ENCODE measurements at regions not wholly inside any gene's neighbourhood (a gene's known extent, or its start where the extent isn't known, plus 50 kb on each side); places are given as distances from the start of the nearest gene placed in this dataset.
"Not testable (repeated sequence)": the region's sequence is repeated elsewhere in the genome, so short reads cannot be mapped to it uniquely, and the experiment has no call there.

DNA sequence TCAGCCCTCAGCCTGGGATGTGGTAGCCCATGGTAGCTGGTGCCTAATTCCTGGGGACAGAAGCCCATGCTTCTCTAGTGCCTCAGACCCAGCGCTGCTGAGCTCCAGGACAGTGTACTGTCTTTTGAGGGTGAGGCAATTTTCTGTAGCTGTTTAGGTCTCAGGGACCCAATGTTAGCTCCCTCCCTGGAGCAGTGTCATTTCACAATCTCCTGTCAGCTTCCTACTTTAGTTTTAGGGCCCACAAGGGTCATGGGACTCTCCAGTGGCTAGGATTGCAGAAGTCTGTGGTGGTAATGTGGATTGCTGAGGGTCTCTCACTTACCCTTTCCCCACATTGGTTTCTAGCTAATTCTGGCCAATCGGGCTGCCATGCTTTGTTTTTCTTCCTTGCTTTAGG, 67.7 kb upstream of the CCL21 start:
- Histone ChIP-seq H3K27ac (no peak overlapping the region), H3K9me3 (peaks cover 0 to 6% (median 0%) of the 10 kb centered on the region in 4 donors), H3K27me3 (no peaks in the 10 kb centered on the region), H3K4me3 (no peak overlapping the region), H3K4me1 (no peaks in the 10 kb centered on the region), H3K36me3 (no peaks in the 10 kb centered on the region)
- 83 to 88% methylated on average over 2 of the region's 2 CpGs for WGBS, 2 donors
- TF ChIP-seq, protein P1, sequence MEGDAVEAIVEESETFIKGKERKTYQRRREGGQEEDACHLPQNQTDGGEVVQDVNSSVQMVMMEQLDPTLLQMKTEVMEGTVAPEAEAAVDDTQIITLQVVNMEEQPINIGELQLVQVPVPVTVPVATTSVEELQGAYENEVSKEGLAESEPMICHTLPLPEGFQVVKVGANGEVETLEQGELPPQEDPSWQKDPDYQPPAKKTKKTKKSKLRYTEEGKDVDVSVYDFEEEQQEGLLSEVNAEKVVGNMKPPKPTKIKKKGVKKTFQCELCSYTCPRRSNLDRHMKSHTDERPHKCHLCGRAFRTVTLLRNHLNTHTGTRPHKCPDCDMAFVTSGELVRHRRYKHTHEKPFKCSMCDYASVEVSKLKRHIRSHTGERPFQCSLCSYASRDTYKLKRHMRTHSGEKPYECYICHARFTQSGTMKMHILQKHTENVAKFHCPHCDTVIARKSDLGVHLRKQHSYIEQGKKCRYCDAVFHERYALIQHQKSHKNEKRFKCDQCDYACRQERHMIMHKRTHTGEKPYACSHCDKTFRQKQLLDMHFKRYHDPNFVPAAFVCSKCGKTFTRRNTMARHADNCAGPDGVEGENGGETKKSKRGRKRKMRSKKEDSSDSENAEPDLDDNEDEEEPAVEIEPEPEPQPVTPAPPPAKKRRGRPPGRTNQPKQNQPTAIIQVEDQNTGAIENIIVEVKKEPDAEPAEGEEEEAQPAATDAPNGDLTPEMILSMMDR (IDR thresholded peaks at IDR 0.05), result no peak
- TF ChIP-seq POLR2A (IDR thresholded peaks at IDR 0.05), result no peak
- TF ChIP-seq EP300 (IDR thresholded peaks at IDR 0.05), result no peak
- no peak for DNase-seq (ENCODE audit: low spot score in 2 of 2)

DNA sequence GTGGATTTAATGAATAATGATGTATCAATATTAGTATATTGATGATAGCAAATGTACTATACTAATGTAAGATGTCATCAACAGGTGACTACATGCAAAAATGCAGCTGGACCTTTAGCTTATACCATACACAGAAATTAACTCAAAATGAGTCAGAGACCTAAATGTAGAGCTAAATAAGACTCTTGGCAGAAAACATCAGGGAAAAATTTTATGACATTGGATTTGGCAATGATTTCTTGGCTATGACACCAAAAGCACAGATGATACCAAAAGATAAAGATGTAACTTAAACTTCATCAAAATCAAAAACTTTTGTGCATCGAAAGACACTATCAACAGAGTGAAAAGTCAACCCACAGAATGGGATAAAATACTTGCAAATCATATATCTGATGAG, 64.0 kb upstream of the CCL21 start:
- WGBS, 2 donors, result 79 to 94% methylated on average over 1 of the region's 1 CpG
- Histone ChIP-seq H3K27ac (no peak overlapping the region), H3K4me1 (no peaks in the 10 kb centered on the region), H3K9me3 (peaks cover 0 to 6% (median 0%) of the 10 kb centered on the region in 4 donors), H3K27me3 (no peaks in the 10 kb centered on the region), H3K36me3 (no peaks in the 10 kb centered on the region), H3K4me3 (no peak overlapping the region)
- no peak for DNase-seq (ENCODE audit: low spot score in 2 of 2)
- TF ChIP-seq POLR2A (IDR thresholded peaks at IDR 0.05), result no peak
- TF ChIP-seq EP300 (IDR thresholded peaks at IDR 0.05), result no peak
- TF ChIP-seq, protein P1 (IDR thresholded peaks at IDR 0.05), result no peak

DNA sequence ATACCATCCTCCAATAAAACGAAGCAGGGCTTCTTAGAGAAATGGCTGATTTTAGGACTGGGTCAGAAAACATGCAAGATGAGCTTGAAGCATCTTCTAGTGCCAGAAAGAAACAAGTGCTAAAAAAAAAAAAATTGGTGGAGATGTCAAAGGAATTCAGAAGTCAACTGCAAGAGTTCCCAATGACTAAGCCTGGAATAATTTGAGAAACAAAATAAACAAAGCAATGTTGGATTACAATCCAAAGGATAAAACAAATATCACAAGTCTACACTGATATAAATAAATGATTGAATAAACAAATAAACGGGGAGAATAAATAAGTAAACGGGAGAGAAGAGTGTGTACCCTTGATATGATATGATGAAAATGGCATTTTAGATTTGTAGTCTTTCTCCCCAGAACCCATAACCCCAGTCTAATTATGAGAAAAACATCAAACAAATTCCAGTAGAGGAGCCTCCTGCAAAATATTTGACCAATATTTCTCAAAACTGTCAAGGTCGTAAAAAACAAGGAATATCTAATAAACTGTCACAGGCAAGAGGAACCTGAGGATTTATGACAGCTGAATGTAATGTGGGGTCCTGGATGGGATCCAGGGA, 63.5 kb upstream of the CCL21 start:
- Histone ChIP-seq H3K9me3 (peaks cover 0 to 6% (median 0%) of the 10 kb centered on the region in 4 donors), H3K4me1 (no peaks in the 10 kb centered on the region), H3K36me3 (no peaks in the 10 kb centered on the region), H3K4me3 (no peak overlapping the region), H3K27me3 (no peaks in the 10 kb centered on the region), H3K27ac (no peak overlapping the region)
- TF ChIP-seq, protein P1 (IDR thresholded peaks at IDR 0.05), result no peak
- no peak for TF ChIP-seq EP300 (IDR thresholded peaks at IDR 0.05)
- TF ChIP-seq POLR2A (IDR thresholded peaks at IDR 0.05), result no peak
- WGBS, 2 donors, result 75% methylated on average over 4 of the region's 4 CpGs
- no peak for DNase-seq (ENCODE audit: low spot score in 2 of 2)

DNA sequence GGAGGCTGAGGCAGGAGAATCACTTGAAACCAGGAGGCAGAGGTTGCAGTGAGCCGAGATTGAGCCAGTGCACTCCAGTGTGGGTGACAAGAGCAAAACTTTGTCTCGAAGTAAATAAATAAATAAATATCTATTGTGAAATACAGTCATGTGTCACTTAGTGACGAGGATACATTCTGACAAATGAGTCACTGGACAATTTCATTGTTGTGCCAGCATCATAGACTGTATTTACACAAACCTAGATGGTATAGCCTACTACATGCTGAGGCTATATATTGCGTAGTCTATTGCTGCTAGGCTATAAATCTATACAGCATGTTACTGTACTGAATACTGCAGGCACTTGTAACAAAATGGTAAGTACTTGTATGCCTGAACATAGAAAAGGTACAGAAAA, 61.1 kb upstream of the CCL21 start:
- Histone ChIP-seq H3K4me3 (no peak overlapping the region), H3K36me3 (no peaks in the 10 kb centered on the region), H3K4me1 (no peaks in the 10 kb centered on the region), H3K9me3 (peaks cover 0 to 6% (median 0%) of the 10 kb centered on the region in 4 donors), H3K27me3 (no peaks in the 10 kb centered on the region), H3K27ac (no peak overlapping the region)
- 74 to 76% methylated on average over 4 of the region's 4 CpGs for WGBS, 2 donors
- no peak for TF ChIP-seq EP300 (IDR thresholded peaks at IDR 0.05)
- no peak for DNase-seq (ENCODE audit: low spot score in 2 of 2)

DNA sequence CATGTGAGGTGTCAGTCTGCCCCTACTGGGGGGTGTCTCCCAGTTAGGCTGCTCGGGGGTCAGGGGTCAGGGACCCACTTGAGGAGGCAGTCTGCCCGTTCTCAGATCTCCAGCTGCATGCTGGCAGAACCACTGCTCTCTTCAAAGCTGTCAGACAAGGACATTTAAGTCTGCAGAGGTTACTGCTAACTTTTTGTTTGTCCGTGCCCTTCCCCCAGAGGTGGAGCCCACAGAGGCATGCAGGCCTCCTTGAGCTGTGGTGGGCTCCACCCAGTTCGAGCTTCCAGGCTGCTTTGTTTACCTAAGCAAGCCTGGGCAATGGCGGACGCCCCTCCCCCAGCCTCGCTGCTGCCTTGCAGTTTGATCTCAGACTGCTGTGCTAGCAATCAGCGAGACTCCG, 57.2 kb upstream of the CCL21 start:
- not testable (repeated sequence) for H3K36me3 ChIP-seq; H3K4me3 ChIP-seq; H3K27me3 ChIP-seq; H3K9me3 ChIP-seq; H3K4me1 ChIP-seq; DNase-seq (ENCODE audit: low spot score in 2 of 2); H3K27ac ChIP-seq
- WGBS, 2 donors, result 60 to 62% methylated on average over 7 to 9 of the region's 9 CpGs

DNA sequence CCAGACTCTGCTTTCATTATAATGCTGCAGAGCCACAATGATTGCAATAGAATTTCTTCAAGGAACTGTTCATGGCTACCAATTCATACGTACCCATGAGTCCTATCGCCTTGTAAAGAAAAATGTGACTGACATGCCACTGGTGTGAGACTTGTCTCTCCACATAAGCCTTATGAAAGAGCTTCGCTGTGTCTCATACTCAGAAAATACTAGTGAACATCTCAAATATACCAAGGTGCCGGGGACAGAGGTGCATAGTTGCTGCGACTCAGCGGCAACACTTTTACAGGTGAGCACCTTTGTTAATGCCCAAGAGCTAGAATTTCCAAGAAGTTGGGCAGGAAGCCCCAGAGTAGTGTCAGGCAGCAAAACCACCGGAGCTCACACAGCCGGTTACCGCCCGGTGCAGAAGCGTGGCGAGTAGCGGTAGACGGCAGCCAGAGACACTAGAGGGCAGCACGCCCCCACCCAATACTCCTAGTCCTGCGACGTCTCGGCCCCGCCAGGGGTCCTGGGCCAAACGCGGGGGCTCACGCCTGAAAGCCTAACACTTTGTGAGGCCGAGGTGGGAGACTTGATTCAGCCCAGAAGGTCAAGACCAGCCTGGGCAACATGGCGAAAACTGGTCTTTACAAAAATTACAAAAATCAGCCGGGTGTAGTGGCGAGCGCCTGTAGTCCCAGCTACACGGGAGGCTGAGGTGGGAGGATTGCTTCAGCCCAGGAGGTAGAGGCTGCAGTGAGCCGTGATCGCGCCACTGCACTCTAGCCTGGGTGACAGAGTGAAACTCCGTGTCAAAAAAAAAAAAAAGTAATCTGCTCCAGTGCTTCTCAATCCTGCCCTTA, 50.5 kb upstream of the CCL21 start:
- H3K4me1 ChIP-seq, result peaks cover 0 to 14% (median 0%) of the 10 kb centered on the region in 4 donors
- not testable (repeated sequence) for H3K27me3 ChIP-seq; DNase-seq (ENCODE audit: low spot score in 2 of 2); H3K36me3 ChIP-seq; H3K27ac ChIP-seq
- 28 to 36% methylated on average over 26 to 32 of the region's 32 CpGs for WGBS, 2 donors
- TF ChIP-seq, protein P1 (IDR thresholded peaks at IDR 0.05), result peak in 4 of 5 experiments; percentile 33 to 51 (median 41)
- peak overlapping the region in 1 of 4 donors; percentile 3 for H3K4me3 ChIP-seq
- H3K9me3 ChIP-seq, result peaks cover 0 to 12% (median 0%) of the 10 kb centered on the region in 4 donors
